H1 (cell line): ENCODE measurements at regions not wholly inside any gene's neighbourhood (a gene's known extent, or its start where the extent isn't known, plus 50 kb on each side); places are given as distances from the start of the nearest gene placed in this dataset.

ENCODE experiments used
- EP300 ChIP-seq, 2 experiments: IDR thresholded peaks; 1 replicate in 1 of 2; 2 replicates in 1 of 2; pipeline ENCODE4 v1.6.1; 2011 to 2012; ENCODE audit warnings: low read depth in 2 of 2, low read length in 2 of 2, mild to moderate bottlenecking in 2 of 2, borderline replicate concordance in 1 of 2, inconsistent platforms in 1 of 2, moderate library complexity in 1 of 2
- GTF2F1 ChIP-seq: IDR thresholded peaks from 2 replicates; pipeline ENCODE4 v1.6.1; 2012; ENCODE audit warnings: low read depth, low read length, improper control_type of control experiment, borderline replicate concordance
- SP1 ChIP-seq: IDR thresholded peaks from 2 replicates; pipeline ENCODE4 v1.6.1; 2011; ENCODE audit warnings: low read depth, low read length

GRCh38 chr12:65715961-65716360, 108.3 kb upstream of the HMGA2 start (continued):
- TF ChIP-seq GTF2F1 (no peak), EP300 (IDR thresholded peaks at IDR 0.05; ENCODE audit: borderline replicate concordance in 1 of 2, low read depth in 2 of 2, low read length in 2 of 2) (no peak), SP1 (no peak)
